Gastroesophageal sphincter (tissue), 3 donors: ENCODE measurements at regions not wholly inside any gene's neighbourhood (a gene's known extent, or its start where the extent isn't known, plus 50 kb on each side); places are given as distances from the start of the nearest gene placed in this dataset.

Source experiments
- CTCF ChIP-seq, 4 experiments: fragments of 200-600 bp in 2 of 4; fragments of 450-650 bp in 2 of 4; sonication (generic) in 1 of 4; IDR thresholded peaks; one replicate each; pipeline ENCODE4 v1.5.1; 2017 to 2019; ENCODE audit warnings: antibody characterized with exemption in 4 of 4, mild to moderate bottlenecking in 2 of 4, moderate library complexity in 2 of 4
- EP300 ChIP-seq: sonication (generic); formaldehyde crosslinking; IDR thresholded peaks from one replicate; pipeline ENCODE4 v1.6.1; 2017; ENCODE audit warnings: antibody characterized with exemption, mild to moderate bottlenecking

- TF ChIP-seq CTCF (IDR thresholded peaks at IDR 0.05) (no peak), EP300 (no peak)
Measured at GRCh38 chr18:38883111-38883510, 1317.5 kb upstream of the CELF4 start.
